ENCODE measurements at regions not wholly inside any gene's neighbourhood (a gene's known extent, or its start where the extent isn't known, plus 50 kb on each side); places are given as distances from the start of the nearest gene placed in this dataset.

DNA sequence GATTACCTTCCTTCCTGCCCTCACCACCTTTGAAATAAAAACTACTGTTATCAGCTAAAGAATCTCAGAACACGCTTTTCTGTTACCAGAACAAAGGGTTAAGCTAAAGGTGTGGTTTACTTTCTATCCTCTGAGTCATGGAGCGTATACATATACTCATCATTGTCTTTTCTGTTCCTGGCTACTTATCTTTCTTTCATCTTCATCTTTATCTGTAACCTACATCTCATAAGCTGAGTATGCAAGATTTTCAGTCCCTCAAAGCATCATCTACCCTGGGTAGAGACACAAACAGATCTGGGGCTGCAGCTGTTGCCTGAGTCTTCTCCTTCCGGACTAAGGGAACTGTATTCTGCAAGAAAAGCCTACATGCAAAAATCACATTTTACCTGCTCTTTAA lies 75.6 kb downstream of the LMO4 start:
- TF ChIP-seq, protein P1, sequence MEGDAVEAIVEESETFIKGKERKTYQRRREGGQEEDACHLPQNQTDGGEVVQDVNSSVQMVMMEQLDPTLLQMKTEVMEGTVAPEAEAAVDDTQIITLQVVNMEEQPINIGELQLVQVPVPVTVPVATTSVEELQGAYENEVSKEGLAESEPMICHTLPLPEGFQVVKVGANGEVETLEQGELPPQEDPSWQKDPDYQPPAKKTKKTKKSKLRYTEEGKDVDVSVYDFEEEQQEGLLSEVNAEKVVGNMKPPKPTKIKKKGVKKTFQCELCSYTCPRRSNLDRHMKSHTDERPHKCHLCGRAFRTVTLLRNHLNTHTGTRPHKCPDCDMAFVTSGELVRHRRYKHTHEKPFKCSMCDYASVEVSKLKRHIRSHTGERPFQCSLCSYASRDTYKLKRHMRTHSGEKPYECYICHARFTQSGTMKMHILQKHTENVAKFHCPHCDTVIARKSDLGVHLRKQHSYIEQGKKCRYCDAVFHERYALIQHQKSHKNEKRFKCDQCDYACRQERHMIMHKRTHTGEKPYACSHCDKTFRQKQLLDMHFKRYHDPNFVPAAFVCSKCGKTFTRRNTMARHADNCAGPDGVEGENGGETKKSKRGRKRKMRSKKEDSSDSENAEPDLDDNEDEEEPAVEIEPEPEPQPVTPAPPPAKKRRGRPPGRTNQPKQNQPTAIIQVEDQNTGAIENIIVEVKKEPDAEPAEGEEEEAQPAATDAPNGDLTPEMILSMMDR (conservative IDR thresholded peaks at IDR 0.05; ENCODE audit: low read depth, low read length) = no peak
- TF ChIP-seq EZH2 (IDR thresholded peaks at IDR 0.05; ENCODE audit: low read length, unreplicated experiment) = no peak
- TF ChIP-seq EZH2phosphoT487 (IDR thresholded peaks at IDR 0.05; ENCODE audit: borderline replicate concordance, low read length) = no peak

Data from PC-3 (cell line).